Left ventricle myocardium inferior (tissue), 1 donor: ENCODE measurements at regions not wholly inside any gene's neighbourhood (a gene's known extent, or its start where the extent isn't known, plus 50 kb on each side); places are given as distances from the start of the nearest gene placed in this dataset.

Source experiments
- DNase-seq: peaks from one replicate; pipeline ENCODE4 v3.0.0-alpha.2; 2020
- H3K27ac ChIP-seq: fragments of 200-600 bp; replicated peaks from 2 replicates; pipeline ENCODE4 v1.8.0; 2021
- H3K27me3 ChIP-seq: fragments of 200-600 bp; 2 replicates; pipeline ENCODE4 v1.8.0; 2021; ENCODE audit warnings: low read depth
- H3K36me3 ChIP-seq: fragments of 200-600 bp; 2 replicates; pipeline ENCODE4 v1.8.0; 2021
- H3K4me1 ChIP-seq: fragments of 200-600 bp; 2 replicates; pipeline ENCODE4 v1.8.0; 2021
- H3K4me3 ChIP-seq: fragments of 200-600 bp; 2 replicates; pipeline ENCODE4 v1.8.0; 2021; ENCODE audit warnings: mild to moderate bottlenecking, moderate library complexity
- H3K9me3 ChIP-seq: fragments of 200-600 bp; replicated peaks from 2 replicates; pipeline ENCODE4 v1.8.0; 2021
- intact Hi-C: fragments of 100-400 bp; cut with micrococcal nuclease; formaldehyde crosslinking; loops from one replicate; pipeline ENCODE4 v1.11.0; 2022
- TF ChIP-seq, protein P1 (sequence below): fragments of 200-600 bp; IDR thresholded peaks from 2 replicates; pipeline ENCODE4 v1.8.0; 2021; ENCODE audit warnings: antibody characterized with exemption, mild to moderate bottlenecking, borderline replicate concordance
- donor health status: DM: no; HTN: yes; CAD: no; lungs with severe emphysema.

DNA sequence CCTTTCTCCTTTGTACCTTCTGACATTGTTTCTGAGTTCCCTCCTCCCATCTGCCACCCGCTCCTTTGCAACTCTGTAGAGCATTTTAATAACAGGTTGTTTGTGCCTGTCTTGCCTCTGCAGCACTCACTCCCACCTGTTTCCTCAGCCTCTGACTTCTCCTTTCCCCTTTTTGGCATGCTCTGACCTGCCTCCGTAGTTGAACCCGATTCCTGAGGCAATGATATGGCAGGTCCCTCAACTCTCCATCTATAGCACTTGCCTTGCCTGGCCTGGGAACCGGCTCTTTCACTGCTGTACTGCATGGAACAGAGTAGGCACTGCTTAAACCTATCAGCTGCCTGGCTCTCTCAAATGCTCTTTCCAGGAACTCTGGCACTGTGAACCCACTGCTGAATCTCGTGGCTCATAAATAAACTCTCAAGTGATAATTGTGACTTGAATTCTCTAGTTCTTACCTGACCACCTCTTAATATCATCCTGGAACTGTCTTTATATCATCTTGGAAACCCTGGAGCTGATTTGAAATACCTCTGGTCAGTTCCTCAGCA is 50.3 kb downstream of the UTRN start:
- Histone ChIP-seq H3K36me3 (no peaks in the 10 kb centered on the region), H3K4me3 (no peak overlapping the region), H3K9me3 (no peaks in the 10 kb centered on the region), H3K27ac (no peak overlapping the region), H3K27me3 (no peaks in the 10 kb centered on the region), H3K4me1 (peaks cover 77% of the 10 kb centered on the region)
- intact Hi-C loops, result no loop called here
- TF ChIP-seq, protein P1, sequence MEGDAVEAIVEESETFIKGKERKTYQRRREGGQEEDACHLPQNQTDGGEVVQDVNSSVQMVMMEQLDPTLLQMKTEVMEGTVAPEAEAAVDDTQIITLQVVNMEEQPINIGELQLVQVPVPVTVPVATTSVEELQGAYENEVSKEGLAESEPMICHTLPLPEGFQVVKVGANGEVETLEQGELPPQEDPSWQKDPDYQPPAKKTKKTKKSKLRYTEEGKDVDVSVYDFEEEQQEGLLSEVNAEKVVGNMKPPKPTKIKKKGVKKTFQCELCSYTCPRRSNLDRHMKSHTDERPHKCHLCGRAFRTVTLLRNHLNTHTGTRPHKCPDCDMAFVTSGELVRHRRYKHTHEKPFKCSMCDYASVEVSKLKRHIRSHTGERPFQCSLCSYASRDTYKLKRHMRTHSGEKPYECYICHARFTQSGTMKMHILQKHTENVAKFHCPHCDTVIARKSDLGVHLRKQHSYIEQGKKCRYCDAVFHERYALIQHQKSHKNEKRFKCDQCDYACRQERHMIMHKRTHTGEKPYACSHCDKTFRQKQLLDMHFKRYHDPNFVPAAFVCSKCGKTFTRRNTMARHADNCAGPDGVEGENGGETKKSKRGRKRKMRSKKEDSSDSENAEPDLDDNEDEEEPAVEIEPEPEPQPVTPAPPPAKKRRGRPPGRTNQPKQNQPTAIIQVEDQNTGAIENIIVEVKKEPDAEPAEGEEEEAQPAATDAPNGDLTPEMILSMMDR, result no peak
- DNase-seq, result no peak

DNA sequence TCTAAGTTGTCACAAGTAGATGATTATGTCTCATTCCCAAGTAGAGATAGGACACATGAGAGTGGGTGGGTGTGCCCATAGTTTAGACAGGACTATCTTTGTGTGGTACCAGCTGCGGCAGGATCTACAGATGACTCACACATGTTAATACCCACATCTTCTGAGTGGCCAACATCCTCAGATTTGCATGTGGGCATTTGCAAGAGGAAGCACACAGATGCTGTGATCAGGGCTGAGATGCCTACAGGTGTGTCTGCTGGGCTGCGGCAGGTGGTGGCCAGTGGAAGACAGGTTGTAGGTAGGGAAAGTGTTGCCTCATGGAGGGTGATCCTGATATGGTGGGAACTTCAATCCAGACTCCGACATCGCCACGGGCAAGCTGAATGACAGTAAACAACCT is 50.8 kb downstream of the UTRN start:
- Histone ChIP-seq H3K9me3 (no peaks in the 10 kb centered on the region), H3K27me3 (no peaks in the 10 kb centered on the region), H3K4me1 (peaks cover 77% of the 10 kb centered on the region), H3K36me3 (no peaks in the 10 kb centered on the region), H3K27ac (no peak overlapping the region), H3K4me3 (no peak overlapping the region)
- DNase-seq, result no peak
- intact Hi-C loops, result no loop called here
- TF ChIP-seq, protein P1, result no peak

DNA sequence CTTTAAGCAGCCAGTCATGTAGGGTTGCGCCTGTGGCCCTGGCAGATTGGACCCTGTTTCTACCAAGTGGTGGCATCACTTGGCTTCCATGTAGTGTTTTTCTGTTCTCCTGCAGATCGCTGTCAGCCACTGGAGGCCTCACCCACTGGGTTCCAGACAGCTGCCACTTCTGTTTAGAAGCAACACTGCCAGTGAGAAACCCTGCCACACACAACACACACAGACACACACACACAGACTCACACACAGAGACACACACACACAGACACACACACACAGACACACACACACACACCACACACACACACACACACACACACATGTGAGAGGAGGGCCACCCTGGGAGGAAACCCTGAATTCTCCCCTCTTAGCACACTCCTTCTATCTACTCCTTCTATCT is 51.8 kb downstream of the UTRN start:
- intact Hi-C loops, result no loop called here
- Histone ChIP-seq H3K27me3 (no peaks in the 10 kb centered on the region), H3K36me3 (no peaks in the 10 kb centered on the region), H3K4me3 (no peak overlapping the region), H3K4me1 (peaks cover 77% of the 10 kb centered on the region), H3K27ac (no peak overlapping the region), H3K9me3 (no peaks in the 10 kb centered on the region)
- DNase-seq, result no peak
- TF ChIP-seq, protein P1, result no peak

DNA sequence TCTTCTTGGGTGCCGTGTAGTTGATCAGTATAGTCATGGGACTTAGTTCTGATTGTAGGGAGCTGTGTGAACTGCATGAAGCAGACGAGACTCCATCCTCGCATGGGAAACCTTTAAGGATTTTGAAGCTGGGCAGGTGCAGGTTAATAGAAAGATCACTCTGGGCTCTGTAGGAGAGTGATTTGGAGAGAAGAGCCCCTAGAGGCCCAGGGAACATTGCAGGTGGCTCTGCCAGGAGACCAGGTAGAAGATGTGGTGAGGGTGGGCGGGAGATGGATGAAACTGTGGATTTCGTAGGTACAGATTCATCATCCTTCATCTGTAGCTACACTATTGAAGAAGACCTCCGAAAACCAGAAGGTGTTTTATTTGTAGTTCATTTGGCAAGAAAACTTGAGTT is 53.3 kb downstream of the UTRN start:
- Histone ChIP-seq H3K4me1 (peaks cover 90% of the 10 kb centered on the region), H3K36me3 (no peaks in the 10 kb centered on the region), H3K27me3 (no peaks in the 10 kb centered on the region), H3K9me3 (no peaks in the 10 kb centered on the region), H3K27ac (peak overlapping the region; percentile 0), H3K4me3 (no peak overlapping the region)
- no peak for DNase-seq
- intact Hi-C loops, result no loop called here
- TF ChIP-seq, protein P1, result no peak

DNA sequence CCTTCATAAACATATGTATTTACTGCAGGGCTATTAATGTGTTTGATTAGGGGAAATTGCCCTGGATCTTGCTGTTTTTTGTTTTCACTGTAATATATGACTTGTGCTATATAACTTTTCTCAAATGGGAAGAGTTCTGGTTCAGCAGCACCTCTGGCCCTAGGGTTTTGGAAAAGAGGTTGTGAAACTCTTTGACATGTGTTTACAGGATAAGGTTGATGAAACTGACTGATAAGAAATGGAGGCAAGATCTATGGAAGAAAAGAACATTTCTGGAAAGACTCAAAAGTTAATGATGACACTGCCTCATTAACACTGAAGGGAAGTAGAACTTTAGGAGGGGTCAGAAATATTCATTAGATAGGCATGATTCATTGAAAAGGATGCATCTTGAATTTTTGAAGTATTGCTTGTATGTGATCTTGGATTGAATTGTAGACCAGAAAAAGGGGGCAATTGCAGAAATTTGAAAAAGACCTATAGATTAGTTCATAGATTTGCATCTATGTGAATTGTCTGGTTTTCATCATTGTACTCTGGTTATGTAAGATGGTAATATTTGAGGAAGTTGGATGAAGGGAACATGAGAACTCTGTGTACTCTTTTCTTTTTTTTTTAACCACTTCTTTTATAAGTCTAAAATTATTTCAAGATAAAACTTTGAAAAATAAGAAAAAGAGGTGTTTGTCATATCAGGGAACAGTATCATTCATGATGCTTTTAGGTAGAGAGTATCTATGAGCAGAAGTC is 54.0 kb downstream of the UTRN start:
- peak overlapping the region; percentile 56 for H3K27ac ChIP-seq
- no peaks in the 10 kb centered on the region for H3K9me3 ChIP-seq
- no peaks in the 10 kb centered on the region for H3K36me3 ChIP-seq
- intact Hi-C loops, result no loop called here
- H3K27me3 ChIP-seq, result no peaks in the 10 kb centered on the region
- no peak overlapping the region for H3K4me3 ChIP-seq
- TF ChIP-seq, protein P1, result no peak
- peaks cover 90% of the 10 kb centered on the region for H3K4me1 ChIP-seq
- DNase-seq, result no peak
